ENCODE measurements at regions not wholly inside any gene's neighbourhood (a gene's known extent, or its start where the extent isn't known, plus 50 kb on each side); places are given as distances from the start of the nearest gene placed in this dataset.

DNA sequence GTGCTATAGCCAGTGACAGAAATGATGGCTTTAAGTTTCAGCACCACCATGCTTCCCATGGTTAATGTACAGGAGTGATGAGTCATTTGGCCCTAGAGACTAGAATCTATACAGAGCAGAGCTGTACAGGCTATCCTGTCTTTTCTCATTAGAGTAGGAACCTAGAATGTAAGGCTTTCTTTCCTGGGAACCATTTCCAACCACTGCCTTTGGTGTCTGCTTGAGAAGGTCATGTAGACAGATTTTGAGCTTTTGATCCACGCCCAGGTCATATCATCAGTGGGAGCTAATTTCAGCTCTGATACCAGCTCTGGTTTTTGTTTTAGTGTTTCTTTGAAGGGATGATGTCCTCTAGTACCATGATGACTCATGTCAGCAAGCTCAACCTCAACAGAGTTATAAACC lies 543.1 kb downstream of the NTRK3 start (continued):
- TF ChIP-seq, protein P1, sequence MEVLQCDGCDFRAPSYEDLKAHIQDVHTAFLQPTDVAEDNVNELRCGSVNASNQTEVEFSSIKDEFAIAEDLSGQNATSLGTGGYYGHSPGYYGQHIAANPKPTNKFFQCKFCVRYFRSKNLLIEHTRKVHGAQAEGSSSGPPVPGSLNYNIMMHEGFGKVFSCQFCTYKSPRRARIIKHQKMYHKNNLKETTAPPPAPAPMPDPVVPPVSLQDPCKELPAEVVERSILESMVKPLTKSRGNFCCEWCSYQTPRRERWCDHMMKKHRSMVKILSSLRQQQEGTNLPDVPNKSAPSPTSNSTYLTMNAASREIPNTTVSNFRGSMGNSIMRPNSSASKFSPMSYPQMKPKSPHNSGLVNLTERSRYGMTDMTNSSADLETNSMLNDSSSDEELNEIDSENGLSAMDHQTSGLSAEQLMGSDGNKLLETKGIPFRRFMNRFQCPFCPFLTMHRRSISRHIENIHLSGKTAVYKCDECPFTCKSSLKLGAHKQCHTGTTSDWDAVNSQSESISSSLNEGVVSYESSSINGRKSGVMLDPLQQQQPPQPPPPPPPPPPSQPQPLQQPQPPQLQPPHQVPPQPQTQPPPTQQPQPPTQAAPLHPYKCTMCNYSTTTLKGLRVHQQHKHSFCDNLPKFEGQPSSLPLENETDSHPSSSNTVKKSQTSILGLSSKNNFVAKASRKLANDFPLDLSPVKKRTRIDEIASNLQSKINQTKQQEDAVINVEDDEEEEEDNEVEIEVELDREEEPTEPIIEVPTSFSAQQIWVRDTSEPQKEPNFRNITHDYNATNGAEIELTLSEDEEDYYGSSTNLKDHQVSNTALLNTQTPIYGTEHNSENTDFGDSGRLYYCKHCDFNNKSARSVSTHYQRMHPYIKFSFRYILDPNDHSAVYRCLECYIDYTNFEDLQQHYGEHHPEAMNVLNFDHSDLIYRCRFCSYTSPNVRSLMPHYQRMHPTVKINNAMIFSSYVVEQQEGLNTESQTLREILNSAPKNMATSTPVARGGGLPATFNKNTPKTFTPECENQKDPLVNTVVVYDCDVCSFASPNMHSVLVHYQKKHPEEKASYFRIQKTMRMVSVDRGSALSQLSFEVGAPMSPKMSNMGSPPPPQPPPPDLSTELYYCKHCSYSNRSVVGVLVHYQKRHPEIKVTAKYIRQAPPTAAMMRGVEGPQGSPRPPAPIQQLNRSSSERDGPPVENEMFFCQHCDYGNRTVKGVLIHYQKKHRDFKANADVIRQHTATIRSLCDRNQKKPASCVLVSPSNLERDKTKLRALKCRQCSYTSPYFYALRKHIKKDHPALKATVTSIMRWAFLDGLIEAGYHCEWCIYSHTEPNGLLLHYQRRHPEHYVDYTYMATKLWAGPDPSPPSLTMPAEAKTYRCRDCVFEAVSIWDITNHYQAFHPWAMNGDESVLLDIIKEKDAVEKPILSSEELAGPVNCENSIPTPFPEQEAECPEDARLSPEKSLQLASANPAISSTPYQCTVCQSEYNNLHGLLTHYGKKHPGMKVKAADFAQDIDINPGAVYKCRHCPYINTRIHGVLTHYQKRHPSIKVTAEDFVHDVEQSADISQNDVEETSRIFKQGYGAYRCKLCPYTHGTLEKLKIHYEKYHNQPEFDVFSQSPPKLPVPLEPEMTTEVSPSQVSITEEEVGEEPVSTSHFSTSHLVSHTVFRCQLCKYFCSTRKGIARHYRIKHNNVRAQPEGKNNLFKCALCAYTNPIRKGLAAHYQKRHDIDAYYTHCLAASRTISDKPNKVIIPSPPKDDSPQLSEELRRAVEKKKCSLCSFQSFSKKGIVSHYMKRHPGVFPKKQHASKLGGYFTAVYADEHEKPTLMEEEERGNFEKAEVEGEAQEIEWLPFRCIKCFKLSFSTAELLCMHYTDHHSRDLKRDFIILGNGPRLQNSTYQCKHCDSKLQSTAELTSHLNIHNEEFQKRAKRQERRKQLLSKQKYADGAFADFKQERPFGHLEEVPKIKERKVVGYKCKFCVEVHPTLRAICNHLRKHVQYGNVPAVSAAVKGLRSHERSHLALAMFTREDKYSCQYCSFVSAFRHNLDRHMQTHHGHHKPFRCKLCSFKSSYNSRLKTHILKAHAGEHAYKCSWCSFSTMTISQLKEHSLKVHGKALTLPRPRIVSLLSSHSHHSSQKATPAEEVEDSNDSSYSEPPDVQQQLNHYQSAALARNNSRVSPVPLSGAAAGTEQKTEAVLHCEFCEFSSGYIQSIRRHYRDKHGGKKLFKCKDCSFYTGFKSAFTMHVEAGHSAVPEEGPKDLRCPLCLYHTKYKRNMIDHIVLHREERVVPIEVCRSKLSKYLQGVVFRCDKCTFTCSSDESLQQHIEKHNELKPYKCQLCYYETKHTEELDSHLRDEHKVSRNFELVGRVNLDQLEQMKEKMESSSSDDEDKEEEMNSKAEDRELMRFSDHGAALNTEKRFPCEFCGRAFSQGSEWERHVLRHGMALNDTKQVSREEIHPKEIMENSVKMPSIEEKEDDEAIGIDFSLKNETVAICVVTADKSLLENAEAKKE (CRISPR knock-in tag; IDR thresholded peaks at IDR 0.05): no peak
- no peak for TF ChIP-seq POLR2AphosphoS5 (IDR thresholded peaks at IDR 0.05; ENCODE audit: low read depth)
- TF ChIP-seq EZH2 (IDR thresholded peaks at IDR 0.05; ENCODE audit: low read depth, unreplicated experiment): no peak
- no peak for TF ChIP-seq NANOG (IDR thresholded peaks at IDR 0.05; ENCODE audit: borderline replicate concordance)
- no peak for TF ChIP-seq STAT1 (IDR thresholded peaks at IDR 0.05; ENCODE audit: unreplicated experiment)
- no peak for TF ChIP-seq CREB1 (CRISPR knock-in tag; IDR thresholded peaks at IDR 0.05; ENCODE audit: low read depth)
- TF ChIP-seq ZNF331 (CRISPR knock-in tag; IDR thresholded peaks at IDR 0.05; ENCODE audit: low read depth): no peak

DNA sequence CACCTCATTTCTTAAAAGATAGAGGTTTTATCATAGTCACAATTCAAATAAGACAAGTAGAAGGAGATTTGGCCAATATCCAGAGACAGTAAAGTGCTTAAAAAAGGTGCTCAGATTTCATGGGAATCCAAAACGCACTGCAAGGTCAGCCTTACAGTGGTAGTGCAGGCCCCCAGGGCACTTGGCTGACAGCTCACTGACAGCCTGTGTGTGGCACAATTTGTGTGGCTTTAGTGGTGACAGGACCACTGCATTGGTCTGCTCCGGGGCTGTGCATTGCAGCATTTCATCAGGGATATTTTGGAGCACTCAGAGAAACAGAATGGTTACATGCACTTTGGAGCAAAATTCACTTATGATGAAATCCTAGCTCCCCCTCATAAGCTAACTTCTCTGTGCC lies 544.3 kb downstream of the NTRK3 start:
- Mint-ChIP-seq H3K27me3 (ENCODE audit: insufficient read depth, low read depth, poor library complexity) (peaks cover 5% of the 10 kb centered on the region), H3K4me1 (no peaks in the 10 kb centered on the region; the same call in 2 of the 3 replicates)
- no peaks in the 10 kb centered on the region for H3K4me1 ChIP-seq (ENCODE audit: insufficient read depth)

More for the DNA sequence above, 544.3 kb downstream of the NTRK3 start:
- Histone ChIP-seq H3K9me2 (ENCODE audit: insufficient read depth) (no peaks in the 10 kb centered on the region; the same call in 1 of the 2 replicates), H3K36me3 (ENCODE audit: insufficient read depth) (no peaks in the 10 kb centered on the region), H3K27ac (ENCODE audit: low read depth) (no peak overlapping the region), H3K4me3 (no peak overlapping the region), H3K4me2 (no peak overlapping the region), H2AFZ (no peak overlapping the region), H3K79me2 (replicated peaks; ENCODE audit: insufficient read depth) (no peaks in the 10 kb centered on the region), H4K20me1 (replicated peaks; ENCODE audit: insufficient read depth) (no peaks in the 10 kb centered on the region), H3F3A (replicated peaks; ENCODE audit: low read depth) (no peaks in the 10 kb centered on the region), H3K27me3 (ENCODE audit: insufficient read depth) (no peaks in the 10 kb centered on the region)
- TF ChIP-seq POLR2AphosphoS5 (IDR thresholded peaks at IDR 0.05; ENCODE audit: low read depth) (no peak), NANOG (IDR thresholded peaks at IDR 0.05; ENCODE audit: borderline replicate concordance) (no peak), JUNB (IDR thresholded peaks at IDR 0.05; ENCODE audit: unreplicated experiment) (no peak)
- TF ChIP-seq, protein P1 (CRISPR knock-in tag; IDR thresholded peaks at IDR 0.05): no peak
- ATAC-seq (no peak), DNase-seq (ENCODE audit: low spot score) (no peak)
- Mint-ChIP-seq H3K4me3 (no peak overlapping the region), H3K36me3 (ENCODE audit: low read depth) (no peaks in the 10 kb centered on the region), H3K9me3 (no peaks in the 10 kb centered on the region), H3K27ac (no peak overlapping the region)
